Ishikawa (cell line): ENCODE measurements at regions not wholly inside any gene's neighbourhood (a gene's known extent, or its start where the extent isn't known, plus 50 kb on each side); places are given as distances from the start of the nearest gene placed in this dataset.
A peak's percentile ranks its signal among the peaks of the same experiment; 100 is the strongest.

Experiments used
- CEBPB ChIP-seq: IDR thresholded peaks from 2 replicates; pipeline ENCODE4 v1.6.1; 2012
- CREB1 ChIP-seq: IDR thresholded peaks from 2 replicates; pipeline ENCODE4 v1.6.1; 2012; ENCODE audit warnings: low read depth
- EGR1 ChIP-seq: IDR thresholded peaks from 2 replicates; pipeline ENCODE4 v1.6.1; 2012
- EP300 ChIP-seq: IDR thresholded peaks from 2 replicates; pipeline ENCODE4 v1.6.1; 2012; ENCODE audit warnings: borderline replicate concordance
- FOXM1 ChIP-seq: IDR thresholded peaks from 2 replicates; pipeline ENCODE4 v1.6.1; 2012; ENCODE audit warnings: low read depth, borderline replicate concordance
- MAX ChIP-seq: IDR thresholded peaks from 2 replicates; pipeline ENCODE4 v1.6.1; 2012
- NFIC ChIP-seq: IDR thresholded peaks from 2 replicates; pipeline ENCODE4 v1.6.1; 2012
- RAD21 ChIP-seq: IDR thresholded peaks from 2 replicates; pipeline ENCODE4 v1.6.1; 2012; ENCODE audit warnings: low read depth
- TAF1 ChIP-seq: IDR thresholded peaks from 2 replicates; pipeline ENCODE4 v1.6.1; 2012; ENCODE audit warnings: low read depth, mild to moderate bottlenecking
- TCF12 ChIP-seq: IDR thresholded peaks from 2 replicates; pipeline ENCODE4 v1.6.1; 2012; ENCODE audit warnings: low read depth
- TEAD4 ChIP-seq: IDR thresholded peaks from 2 replicates; pipeline ENCODE4 v1.6.1; 2012
- USF1 ChIP-seq: IDR thresholded peaks from 2 replicates; pipeline ENCODE4 v1.6.1; 2012
- YY1 ChIP-seq: IDR thresholded peaks from 2 replicates; pipeline ENCODE4 v1.6.1; 2012; ENCODE audit warnings: low read depth
- ZBTB7A ChIP-seq: IDR thresholded peaks from 2 replicates; pipeline ENCODE4 v1.6.1; 2012; ENCODE audit warnings: low read depth
- TF ChIP-seq, protein P1 (sequence below): IDR thresholded peaks from 2 replicates; pipeline ENCODE4 v1.6.1; 2012; ENCODE audit warnings: low read depth, mild to moderate bottlenecking

- TF ChIP-seq NFIC = peak; percentile 44
- TF ChIP-seq YY1 = peak; percentile 72
- no peak for TF ChIP-seq TCF12
- TF ChIP-seq EP300 = peak; percentile 30; the same call in 1 of the 2 replicates
- TF ChIP-seq RAD21 = peak; percentile 93
- TF ChIP-seq MAX = peak; percentile 7; the same call in 1 of the 2 replicates
- TF ChIP-seq CREB1 = no peak
- TF ChIP-seq, protein P1, sequence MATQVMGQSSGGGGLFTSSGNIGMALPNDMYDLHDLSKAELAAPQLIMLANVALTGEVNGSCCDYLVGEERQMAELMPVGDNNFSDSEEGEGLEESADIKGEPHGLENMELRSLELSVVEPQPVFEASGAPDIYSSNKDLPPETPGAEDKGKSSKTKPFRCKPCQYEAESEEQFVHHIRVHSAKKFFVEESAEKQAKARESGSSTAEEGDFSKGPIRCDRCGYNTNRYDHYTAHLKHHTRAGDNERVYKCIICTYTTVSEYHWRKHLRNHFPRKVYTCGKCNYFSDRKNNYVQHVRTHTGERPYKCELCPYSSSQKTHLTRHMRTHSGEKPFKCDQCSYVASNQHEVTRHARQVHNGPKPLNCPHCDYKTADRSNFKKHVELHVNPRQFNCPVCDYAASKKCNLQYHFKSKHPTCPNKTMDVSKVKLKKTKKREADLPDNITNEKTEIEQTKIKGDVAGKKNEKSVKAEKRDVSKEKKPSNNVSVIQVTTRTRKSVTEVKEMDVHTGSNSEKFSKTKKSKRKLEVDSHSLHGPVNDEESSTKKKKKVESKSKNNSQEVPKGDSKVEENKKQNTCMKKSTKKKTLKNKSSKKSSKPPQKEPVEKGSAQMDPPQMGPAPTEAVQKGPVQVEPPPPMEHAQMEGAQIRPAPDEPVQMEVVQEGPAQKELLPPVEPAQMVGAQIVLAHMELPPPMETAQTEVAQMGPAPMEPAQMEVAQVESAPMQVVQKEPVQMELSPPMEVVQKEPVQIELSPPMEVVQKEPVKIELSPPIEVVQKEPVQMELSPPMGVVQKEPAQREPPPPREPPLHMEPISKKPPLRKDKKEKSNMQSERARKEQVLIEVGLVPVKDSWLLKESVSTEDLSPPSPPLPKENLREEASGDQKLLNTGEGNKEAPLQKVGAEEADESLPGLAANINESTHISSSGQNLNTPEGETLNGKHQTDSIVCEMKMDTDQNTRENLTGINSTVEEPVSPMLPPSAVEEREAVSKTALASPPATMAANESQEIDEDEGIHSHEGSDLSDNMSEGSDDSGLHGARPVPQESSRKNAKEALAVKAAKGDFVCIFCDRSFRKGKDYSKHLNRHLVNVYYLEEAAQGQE = no peak
- TF ChIP-seq CEBPB = no peak
- TF ChIP-seq EGR1 = no peak
- TF ChIP-seq TAF1 = no peak
- TF ChIP-seq FOXM1 = no peak
- peak; percentile 74 for TF ChIP-seq TEAD4
- TF ChIP-seq ZBTB7A = no peak
- TF ChIP-seq USF1 = no peak
These were observed 88.0 kb downstream of the FAM217A start for GRCh38 chr6:3990692-3991491.

- TF ChIP-seq RAD21 (no peak), TCF12 (no peak), ZBTB7A (no peak), EP300 (no peak), MAX (no peak), NFIC (no peak), YY1 (no peak), CREB1 (no peak), TEAD4 (no peak), TAF1 (no peak), USF1 (no peak), EGR1 (no peak), CEBPB (no peak), FOXM1 (no peak)
- TF ChIP-seq, protein P1 = no peak
These were observed 87.0 kb downstream of the FAM217A start for GRCh38 chr6:3991941-3992340.

DNA sequence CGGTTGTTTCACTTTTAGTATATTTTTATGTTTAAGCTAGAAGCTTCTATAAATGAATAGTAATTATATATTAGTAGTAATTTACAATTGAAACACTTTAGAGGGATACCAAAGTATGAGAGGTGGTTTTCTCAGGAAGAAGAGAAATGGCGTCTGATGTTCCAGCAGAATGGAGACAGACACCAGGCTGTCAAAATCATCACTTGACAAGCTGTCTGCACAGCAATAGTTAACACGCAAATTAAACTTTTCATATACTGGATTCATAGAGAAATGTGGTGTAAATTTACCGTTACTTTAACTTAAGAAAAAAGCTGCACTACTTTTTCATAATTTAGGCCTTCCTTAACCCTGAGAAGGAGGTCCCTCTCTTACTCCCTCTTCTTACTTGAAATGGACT lies 82.6 kb downstream of the FAM217A start:
- TF ChIP-seq CREB1 (no peak), YY1 (no peak), ZBTB7A (no peak), MAX (no peak), TCF12 (no peak), USF1 (no peak), EP300 (no peak), RAD21 (no peak), NFIC (no peak), FOXM1 (no peak), EGR1 (no peak), CEBPB (no peak), TEAD4 (no peak), TAF1 (no peak)
- TF ChIP-seq, protein P1 = no peak
